Right atrium auricular region (tissue), 2 donors: ENCODE measurements at regions not wholly inside any gene's neighbourhood (a gene's known extent, or its start where the extent isn't known, plus 50 kb on each side); places are given as distances from the start of the nearest gene placed in this dataset.
A peak's percentile ranks its signal among the peaks of the same experiment; 100 is the strongest.

ENCODE experiments used
- DNase-seq: peaks from one replicate; pipeline ENCODE4 v3.0.0-alpha.2; 2019; ENCODE audit warnings: low spot score
- H3K27ac ChIP-seq, 2 donors: fragments of 200-600 bp; sonication (generic); 1 replicate in 1 of 2; 2 replicates in 1 of 2; pipeline ENCODE4 v1.5.1; 2016 to 2019
- H3K27me3 ChIP-seq, 2 donors: fragments of 200-600 bp; sonication (generic); one replicate each; pipeline versions ENCODE4 v1.5.1 to v1.6.0; 2017 to 2019
- H3K36me3 ChIP-seq: fragments of 200-600 bp; sonication (generic); one replicate; pipeline ENCODE4 v1.5.1; 2016
- H3K4me1 ChIP-seq, 2 donors: fragments of 200-600 bp; sonication (generic); one replicate each; pipeline versions ENCODE4 v1.5.1 to v1.6.0; 2017 to 2019
- H3K4me3 ChIP-seq, 2 donors: fragments of 200-600 bp; sonication (generic); 1 replicate in 1 of 2; 2 replicates in 1 of 2; pipeline ENCODE4 v1.5.1; 2017 to 2019; ENCODE audit warnings: mild to moderate bottlenecking in 1 of 2, moderate library complexity in 1 of 2
- H3K9me3 ChIP-seq, 2 donors: fragments of 200-600 bp; sonication (generic); one replicate each; pipeline ENCODE4 v1.5.1; 2019
- CTCF ChIP-seq, 2 donors: fragments of 200-600 bp; sonication (generic); IDR thresholded peaks; one replicate each; pipeline ENCODE4 v1.5.1; 2019; ENCODE audit warnings: antibody characterized with exemption in 2 of 2

GRCh38 chr6:28727559-28728211 lies 196.1 kb downstream of the TRIM27 start:
- Histone ChIP-seq H3K36me3 (no peaks in the 10 kb centered on the region), H3K4me1 (no peaks in the 10 kb centered on the region), H3K4me3 (no peak overlapping the region), H3K27me3 (no peaks in the 10 kb centered on the region), H3K9me3 (no peaks in the 10 kb centered on the region), H3K27ac (no peak overlapping the region)
- DNase-seq: no peak
- TF ChIP-seq CTCF (IDR thresholded peaks at IDR 0.05): no peak

GRCh38 chr6:28729501-28730402 lies 194.0 kb downstream of the TRIM27 start:
- no peaks in the 10 kb centered on the region for H3K27me3 ChIP-seq
- DNase-seq: no peak
- H3K4me1 ChIP-seq: no peaks in the 10 kb centered on the region
- peak overlapping the region in 1 of 2 donors; percentile 46 for H3K4me3 ChIP-seq
- TF ChIP-seq CTCF (IDR thresholded peaks at IDR 0.05): no peak
- H3K9me3 ChIP-seq: peaks cover 0 to 10% of the 10 kb centered on the region in 2 donors
- no peak overlapping the region for H3K27ac ChIP-seq
- no peaks in the 10 kb centered on the region for H3K36me3 ChIP-seq

- no peaks in the 10 kb centered on the region for H3K27me3 ChIP-seq
- H3K4me1 ChIP-seq: no peaks in the 10 kb centered on the region
- H3K4me3 ChIP-seq: no peak overlapping the region
- no peak for TF ChIP-seq CTCF (IDR thresholded peaks at IDR 0.05)
- no peak overlapping the region for H3K27ac ChIP-seq
- no peaks in the 10 kb centered on the region for H3K36me3 ChIP-seq
- DNase-seq: no peak
- H3K9me3 ChIP-seq: peaks cover 0 to 13% of the 10 kb centered on the region in 2 donors
Observed at GRCh38 chr6:28732052-28732451, 191.7 kb downstream of the TRIM27 start.

GRCh38 chr6:28734443-28734959 lies 189.3 kb downstream of the TRIM27 start:
- H3K9me3 ChIP-seq: peaks cover 0 to 13% of the 10 kb centered on the region in 2 donors
- no peaks in the 10 kb centered on the region for H3K36me3 ChIP-seq
- H3K4me1 ChIP-seq: no peaks in the 10 kb centered on the region
- peaks cover 0 to 13% of the 10 kb centered on the region in 2 donors for H3K27me3 ChIP-seq
- no peak for TF ChIP-seq CTCF (IDR thresholded peaks at IDR 0.05)
- H3K4me3 ChIP-seq: no peak overlapping the region
- H3K27ac ChIP-seq: no peak overlapping the region
- DNase-seq: no peak

GRCh38 chr6:28736121-28736520 lies 187.7 kb downstream of the TRIM27 start:
- H3K36me3 ChIP-seq: no peaks in the 10 kb centered on the region
- DNase-seq: no peak
- H3K4me3 ChIP-seq: no peak overlapping the region
- H3K27me3 ChIP-seq: peaks cover 0 to 13% of the 10 kb centered on the region in 2 donors
- TF ChIP-seq CTCF (IDR thresholded peaks at IDR 0.05): no peak
- H3K4me1 ChIP-seq: no peaks in the 10 kb centered on the region
- H3K9me3 ChIP-seq: peaks cover 0 to 13% of the 10 kb centered on the region in 2 donors
- no peak overlapping the region for H3K27ac ChIP-seq
